OCI-LY3 (cell line): ENCODE measurements at regions not wholly inside any gene's neighbourhood (a gene's known extent, or its start where the extent isn't known, plus 50 kb on each side); places are given as distances from the start of the nearest gene placed in this dataset.

Experiments used
- H2AFZ ChIP-seq: fragments of 200-600, 300-600 bp; shearing (Covaris generic); 2 replicates; pipeline ENCODE4 v1.6.0; 2014; ENCODE audit warnings: antibody characterized with exemption, low read depth, low read length
- H3K27ac ChIP-seq: fragments of 200-600, 300-600 bp; sonication (generic); 2 replicates; pipeline ENCODE4 v1.5.1; 2014; ENCODE audit warnings: mild to moderate bottlenecking, low read length, moderate library complexity, mixed read lengths
- H3K27me3 ChIP-seq: fragments of 200-600, 300-600 bp; sonication (generic); 2 replicates; pipeline ENCODE4 v1.6.1; 2014; ENCODE audit warnings: low read depth, low read length, mixed read lengths
- H3K36me3 ChIP-seq: fragments of 200-600, 300-600 bp; sonication (generic); replicated peaks from 2 replicates; pipeline ENCODE3; 2014; ENCODE audit warnings: low read depth, low read length, mixed read lengths
- H3K4me1 ChIP-seq: fragments of 300-600, 200-600 bp; sonication (generic); 2 replicates; pipeline ENCODE4 v1.6.1; 2014; ENCODE audit warnings: low read length, mixed read lengths
- H3K4me2 ChIP-seq: fragments of 200-600, 300-600 bp; sonication (generic); 2 replicates; pipeline ENCODE4 v1.6.1; 2014; ENCODE audit warnings: low read length, mixed read lengths
- H3K4me3 ChIP-seq: fragments of 300-600, 200-600 bp; sonication (generic); 2 replicates; pipeline ENCODE4 v1.5.1; 2014; ENCODE audit warnings: antibody characterized with exemption, mild to moderate bottlenecking, low read length, moderate library complexity
- H3K79me2 ChIP-seq: fragments of 300-600, 200-600 bp; shearing (Covaris generic); 2 replicates; pipeline ENCODE4 v1.6.1; 2014; ENCODE audit warnings: mild to moderate bottlenecking, low read length, mixed read lengths
- H3K9ac ChIP-seq: fragments of 300-600, 200-600 bp; shearing (Covaris generic); 2 replicates; pipeline ENCODE4 v1.6.0; 2014; ENCODE audit warnings: mild to moderate bottlenecking, low read length, moderate library complexity
- H3K9me3 ChIP-seq: fragments of 200-600, 300-600 bp; shearing (Covaris generic); 2 replicates; pipeline ENCODE4 v1.6.1; 2014; ENCODE audit warnings: low read length, mixed read lengths; ENCODE audit not compliant: insufficient read depth
- H4K20me1 ChIP-seq: fragments of 200-600, 300-600 bp; sonication (generic); 2 replicates; pipeline ENCODE4 v1.6.1; 2016; ENCODE audit warnings: low read length, mixed read lengths; ENCODE audit not compliant: insufficient read depth
- CTCF ChIP-seq: fragments of 200-600, 300-600 bp; sonication (generic); IDR thresholded peaks from 2 replicates; pipeline ENCODE4 v1.5.1; 2014; ENCODE audit warnings: antibody characterized with exemption, low read length, low read depth
- EZH2phosphoT487 ChIP-seq: fragments of 200-600 bp; shearing (Covaris generic); IDR thresholded peaks from 2 replicates; pipeline ENCODE4 v1.6.1; 2018; ENCODE audit warnings: antibody characterized with exemption, mixed run types, low read depth

- Histone ChIP-seq H3K4me2 (no peak overlapping the region), H3K27me3 (peaks cover 3% of the 10 kb centered on the region; the same call in 1 of the 2 replicates), H4K20me1 (no peaks in the 10 kb centered on the region), H3K9me3 (no peaks in the 10 kb centered on the region), H3K4me3 (no peak overlapping the region), H3K4me1 (no peaks in the 10 kb centered on the region), H3K36me3 (no peaks in the 10 kb centered on the region), H2AFZ (no peak overlapping the region), H3K79me2 (no peaks in the 10 kb centered on the region), H3K9ac (no peak overlapping the region), H3K27ac (no peak overlapping the region)
- TF ChIP-seq CTCF: no peak
These were observed 122.9 kb upstream of the GATA6 start for GRCh38 chr18:22046473-22046872.

DNA sequence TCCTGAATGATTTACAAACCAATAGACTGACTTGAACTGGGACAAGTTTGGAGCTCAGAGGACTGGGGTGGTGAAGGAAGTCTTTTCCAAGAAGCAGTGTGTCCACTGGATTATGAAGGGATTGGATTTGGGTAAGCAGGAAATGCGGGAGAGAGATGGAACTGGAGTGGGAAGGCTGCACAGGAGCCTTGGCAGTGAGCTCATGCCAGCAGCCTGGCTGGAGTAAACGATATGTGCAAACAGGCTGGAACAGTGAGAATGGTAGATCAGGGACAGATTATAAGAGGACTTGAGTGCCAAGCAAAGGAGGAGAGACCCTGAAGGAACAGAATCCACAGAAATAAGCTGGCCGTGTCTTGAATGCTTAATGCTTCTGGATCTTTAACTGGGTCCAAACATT lies 121.9 kb upstream of the GATA6 start:
- Histone ChIP-seq H3K4me1 (no peaks in the 10 kb centered on the region), H3K27ac (no peak overlapping the region), H4K20me1 (no peaks in the 10 kb centered on the region), H2AFZ (no peak overlapping the region), H3K4me2 (no peak overlapping the region), H3K9ac (no peak overlapping the region), H3K36me3 (no peaks in the 10 kb centered on the region), H3K9me3 (no peaks in the 10 kb centered on the region), H3K27me3 (peaks cover 3% of the 10 kb centered on the region; the same call in 1 of the 2 replicates), H3K79me2 (no peaks in the 10 kb centered on the region), H3K4me3 (no peak overlapping the region)
- no peak for TF ChIP-seq EZH2phosphoT487
- TF ChIP-seq CTCF: no peak

DNA sequence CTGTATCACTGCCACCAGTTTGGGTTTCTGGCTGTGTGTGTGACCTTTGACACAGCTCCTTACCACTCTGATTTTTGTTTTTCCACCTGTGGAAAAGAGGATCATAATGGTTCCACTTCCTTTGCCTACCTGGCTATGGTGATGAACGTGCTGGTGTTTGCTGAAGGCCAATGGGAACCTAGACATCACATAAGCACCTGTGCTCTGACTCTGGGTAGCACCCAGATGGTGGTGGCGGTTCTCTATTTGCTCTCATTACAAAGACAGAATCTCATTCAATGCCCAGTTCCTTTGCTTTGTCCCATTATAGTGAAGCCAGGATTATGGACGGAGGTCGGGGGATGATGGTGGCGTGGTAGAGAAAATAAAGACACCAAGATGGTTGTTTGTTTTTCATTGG lies 121.2 kb upstream of the GATA6 start:
- Histone ChIP-seq H3K79me2 (no peaks in the 10 kb centered on the region), H3K9ac (no peak overlapping the region), H2AFZ (no peak overlapping the region), H4K20me1 (no peaks in the 10 kb centered on the region), H3K27me3 (peaks cover 3% of the 10 kb centered on the region; the same call in 1 of the 2 replicates), H3K4me2 (no peak overlapping the region), H3K4me3 (no peak overlapping the region), H3K4me1 (no peaks in the 10 kb centered on the region), H3K36me3 (no peaks in the 10 kb centered on the region), H3K27ac (no peak overlapping the region), H3K9me3 (no peaks in the 10 kb centered on the region)
- TF ChIP-seq CTCF (no peak), EZH2phosphoT487 (no peak)

GRCh38 chr18:22048932-22049615 lies 120.3 kb upstream of the GATA6 start:
- Histone ChIP-seq H3K9ac (no peak overlapping the region), H3K27me3 (peaks cover 3% of the 10 kb centered on the region; the same call in 1 of the 2 replicates), H4K20me1 (no peaks in the 10 kb centered on the region), H3K27ac (no peak overlapping the region), H3K79me2 (no peaks in the 10 kb centered on the region), H2AFZ (no peak overlapping the region), H3K4me1 (no peaks in the 10 kb centered on the region), H3K36me3 (no peaks in the 10 kb centered on the region), H3K4me3 (no peak overlapping the region), H3K9me3 (no peaks in the 10 kb centered on the region), H3K4me2 (no peak overlapping the region)
- TF ChIP-seq EZH2phosphoT487 (no peak), CTCF (no peak)
